Osteocyte (in vitro differentiated cells): ENCODE measurements at regions not wholly inside any gene's neighbourhood (a gene's known extent, or its start where the extent isn't known, plus 50 kb on each side); places are given as distances from the start of the nearest gene placed in this dataset.

ENCODE experiments used
- DNase-seq: peaks from one replicate; pipeline ENCODE4 v3.0.0; 2021; ENCODE audit warnings: mixed read lengths; ENCODE audit not compliant: unreplicated experiment; ENCODE audit errors: extremely low spot score
- H3K27ac Mint-ChIP-seq: one replicate; pipeline ENCODE4 v1.8.0; 2021; ENCODE audit warnings: mild to moderate bottlenecking, mixed read lengths; ENCODE audit not compliant: unreplicated experiment
- H3K27me3 Mint-ChIP-seq: one replicate; pipeline ENCODE4 v1.8.0; 2021; ENCODE audit warnings: mixed read lengths; ENCODE audit not compliant: unreplicated experiment
- H3K36me3 Mint-ChIP-seq: one replicate; pipeline ENCODE4 v1.8.0; 2021; ENCODE audit warnings: mixed read lengths; ENCODE audit not compliant: unreplicated experiment
- H3K4me1 Mint-ChIP-seq: one replicate; pipeline ENCODE4 v1.8.0; 2021; ENCODE audit warnings: mixed read lengths; ENCODE audit not compliant: unreplicated experiment
- H3K4me3 Mint-ChIP-seq: one replicate; pipeline ENCODE4 v1.8.0; 2021; ENCODE audit warnings: mild to moderate bottlenecking, moderate library complexity, mixed read lengths; ENCODE audit not compliant: unreplicated experiment
- H3K9me3 Mint-ChIP-seq: one replicate; pipeline ENCODE4 v1.8.0; 2021; ENCODE audit warnings: mixed read lengths; ENCODE audit not compliant: unreplicated experiment
- CTCF ChIP-seq: fragments of 200-600 bp; sonication (generic); IDR thresholded peaks from 2 replicates; pipeline ENCODE4 v1.5.0; 2021; ENCODE audit warnings: antibody characterized with exemption, mild to moderate bottlenecking, moderate library complexity

- no peak for TF ChIP-seq CTCF
- peaks cover 19% of the 10 kb centered on the region for H3K27me3 Mint-ChIP-seq
- H3K4me3 Mint-ChIP-seq, result no peak overlapping the region
- no peak overlapping the region for H3K27ac Mint-ChIP-seq
- H3K36me3 Mint-ChIP-seq, result no peaks in the 10 kb centered on the region
- no peaks in the 10 kb centered on the region for H3K4me1 Mint-ChIP-seq
- no peak for DNase-seq
- peaks cover 5% of the 10 kb centered on the region for H3K9me3 Mint-ChIP-seq
These were observed 221.5 kb upstream of the CDH2 start for GRCh38 chr18:28398471-28398870.

GRCh38 chr18:28390022-28390421, 213.1 kb upstream of the CDH2 start:
- H3K27me3 Mint-ChIP-seq, result peaks cover 21% of the 10 kb centered on the region
- H3K4me3 Mint-ChIP-seq, result no peak overlapping the region
- H3K9me3 Mint-ChIP-seq, result peaks cover 30% of the 10 kb centered on the region
- H3K36me3 Mint-ChIP-seq, result no peaks in the 10 kb centered on the region
- no peak for DNase-seq
- H3K27ac Mint-ChIP-seq, result no peak overlapping the region
- TF ChIP-seq CTCF, result no peak
- no peaks in the 10 kb centered on the region for H3K4me1 Mint-ChIP-seq

GRCh38 chr18:28382215-28382879, 205.4 kb upstream of the CDH2 start:
- no peak for TF ChIP-seq CTCF

GRCh38 chr18:28372186-28372585, 195.3 kb upstream of the CDH2 start:
- Mint-ChIP-seq H3K9me3 (no peaks in the 10 kb centered on the region), H3K36me3 (no peaks in the 10 kb centered on the region), H3K27me3 (peaks cover 8% of the 10 kb centered on the region), H3K27ac (no peak overlapping the region), H3K4me1 (no peaks in the 10 kb centered on the region), H3K4me3 (no peak overlapping the region)
- no peak for DNase-seq
- no peak for TF ChIP-seq CTCF

More at GRCh38 chr18:28382215-28382879, 205.4 kb upstream of the CDH2 start:
- Mint-ChIP-seq H3K27ac (no peak overlapping the region), H3K4me1 (no peaks in the 10 kb centered on the region), H3K9me3 (peaks cover 15% of the 10 kb centered on the region), H3K4me3 (no peak overlapping the region), H3K36me3 (peaks cover 3% of the 10 kb centered on the region), H3K27me3 (peaks cover 3% of the 10 kb centered on the region)
- no peak for DNase-seq

GRCh38 chr18:28366676-28367075, 189.7 kb upstream of the CDH2 start:
- Mint-ChIP-seq H3K9me3 (no peaks in the 10 kb centered on the region), H3K36me3 (no peaks in the 10 kb centered on the region), H3K4me1 (no peaks in the 10 kb centered on the region), H3K27me3 (peaks cover 2% of the 10 kb centered on the region), H3K27ac (no peak overlapping the region), H3K4me3 (no peak overlapping the region)
- DNase-seq, result no peak
- TF ChIP-seq CTCF, result no peak
